ENCODE measurements at regions not wholly inside any gene's neighbourhood (a gene's known extent, or its start where the extent isn't known, plus 50 kb on each side); places are given as distances from the start of the nearest gene placed in this dataset.
"Not testable (repeated sequence)": the region's sequence is repeated elsewhere in the genome, so short reads cannot be mapped to it uniquely, and the experiment has no call there.

DNA sequence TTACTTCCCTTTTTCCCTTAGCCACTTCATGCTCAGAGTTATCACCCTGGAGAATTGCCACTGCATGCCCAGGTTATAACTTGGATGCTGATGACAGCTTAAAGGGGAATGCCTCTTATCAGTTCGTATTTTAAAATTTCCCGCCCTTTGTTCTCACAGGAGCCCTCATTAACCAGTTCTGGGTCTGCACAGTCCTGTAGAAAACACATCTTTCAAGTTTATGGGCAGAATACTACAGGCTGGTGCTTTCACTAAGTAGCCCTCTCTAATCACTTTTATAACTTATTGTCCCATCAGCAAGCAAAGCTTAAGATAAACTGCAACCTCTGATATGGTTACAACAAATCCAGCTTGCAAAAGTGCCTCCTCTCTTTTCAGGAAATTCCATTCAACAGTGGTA, 587.3 kb upstream of the UBE2E2 start:
- no peak for DNase-seq

DNA sequence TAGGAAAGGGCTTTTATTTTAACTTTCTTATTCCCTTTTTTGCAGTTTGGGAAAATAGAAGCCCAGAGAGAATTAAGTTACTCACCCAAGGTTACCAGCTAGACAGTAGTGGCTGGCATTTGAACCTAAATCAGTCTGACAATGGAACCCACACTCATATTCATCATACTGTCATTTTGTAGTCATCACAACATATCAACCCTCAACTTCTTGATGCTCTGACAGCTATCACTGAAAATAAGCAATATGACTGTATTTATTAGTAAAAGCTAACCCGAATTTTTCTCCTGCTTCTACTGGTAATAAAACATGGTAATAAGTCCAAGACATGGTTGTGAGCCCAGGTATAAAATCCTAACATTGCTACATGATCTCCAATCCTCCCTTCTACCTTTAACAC, 585.8 kb upstream of the UBE2E2 start:
- DNase-seq, result no peak

DNA sequence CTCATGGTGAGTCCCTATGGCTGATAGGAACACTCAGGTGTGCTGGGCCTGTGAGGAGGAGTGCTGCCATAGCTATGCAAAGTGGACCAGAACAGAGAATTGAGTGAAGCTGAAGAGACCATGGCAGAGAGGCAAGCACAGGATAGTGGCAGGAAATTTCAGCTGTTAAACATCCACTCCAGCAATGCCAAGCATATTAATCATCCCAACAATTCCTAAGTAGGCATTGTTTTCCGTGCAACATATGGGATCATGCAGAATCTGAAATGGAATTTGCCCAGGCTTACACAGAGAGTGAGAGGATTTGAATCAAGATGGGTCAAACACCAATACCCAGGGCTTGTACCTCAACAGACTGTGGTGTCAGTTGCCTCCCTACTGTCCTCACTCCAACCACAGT, 582.6 kb upstream of the UBE2E2 start:
- no peak for DNase-seq

DNA sequence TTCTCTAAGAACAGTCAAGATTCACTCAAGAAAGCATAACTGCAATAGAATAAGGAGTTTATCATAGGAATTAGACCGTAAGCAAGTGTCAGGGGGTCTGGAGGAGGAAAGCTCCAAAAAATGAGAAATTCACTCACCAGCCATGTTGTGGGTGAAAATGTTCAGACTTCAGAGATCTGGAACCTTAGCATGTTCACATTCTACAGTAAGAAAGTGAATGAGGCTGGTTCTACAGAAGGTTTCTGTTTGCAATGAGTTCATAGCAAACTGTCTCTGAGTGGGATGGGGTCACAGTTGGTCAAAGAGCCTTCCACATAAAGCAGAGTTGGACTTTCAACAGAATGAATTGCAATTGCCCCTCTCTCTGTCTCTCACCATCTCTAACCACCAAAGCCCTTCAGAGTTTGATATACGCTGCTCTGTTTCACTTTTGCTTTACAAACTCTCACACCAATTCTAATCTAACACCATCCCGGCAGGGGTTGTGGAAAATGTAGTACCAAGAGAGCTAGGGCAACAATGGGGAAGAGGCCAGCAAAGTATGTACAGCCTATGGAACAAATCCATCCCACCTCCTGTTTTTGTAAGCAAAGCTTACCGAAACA, 581.8 kb upstream of the UBE2E2 start:
- no peak for DNase-seq

DNA sequence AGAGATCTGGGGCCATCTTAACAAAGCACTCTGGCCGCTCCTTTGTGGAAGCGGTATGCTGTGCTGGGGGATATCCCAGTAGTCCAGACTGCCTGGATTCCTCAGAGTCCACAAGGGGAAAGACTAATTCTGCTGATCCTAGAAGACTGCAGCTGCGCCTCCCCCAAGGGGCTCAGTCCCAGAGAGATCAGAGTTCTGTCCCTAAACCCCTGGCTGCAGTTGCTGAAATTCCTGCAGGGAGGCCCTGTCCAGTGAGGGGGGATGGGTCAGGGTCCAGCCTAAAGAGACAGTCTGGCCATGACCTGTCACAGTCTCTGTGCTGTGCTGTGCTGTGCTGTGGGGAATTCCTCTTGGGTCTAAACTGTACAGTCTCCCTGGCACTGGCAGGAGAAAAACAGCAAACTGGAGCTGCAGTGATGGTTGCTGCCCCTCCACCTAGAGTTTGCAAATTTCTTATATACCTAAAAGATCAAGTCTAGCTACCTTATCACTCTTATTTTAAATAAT, 575.1 kb upstream of the UBE2E2 start:
- no peak for DNase-seq

GRCh38 chr3:22632536-22632935, 570.6 kb upstream of the UBE2E2 start:
- DNase-seq, result no peak

DNA sequence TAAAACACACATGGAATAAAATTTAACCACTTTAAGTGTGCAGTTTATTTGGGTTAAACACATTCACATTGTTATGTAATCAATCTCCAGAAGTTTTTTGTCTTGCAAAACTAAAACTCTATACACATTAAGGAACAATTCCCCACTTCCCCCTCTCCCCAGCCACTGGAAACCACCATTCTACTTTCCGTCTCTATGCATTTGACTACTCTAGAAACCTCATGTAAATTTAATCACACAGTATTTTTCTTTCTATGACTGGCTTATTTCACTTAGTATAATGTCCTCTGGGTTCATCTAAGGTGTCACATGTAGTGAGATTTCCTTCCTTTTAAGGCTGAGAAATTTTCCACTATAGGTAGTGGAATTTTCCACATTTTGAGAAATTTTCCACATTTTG, 568.7 kb upstream of the UBE2E2 start:
- DNase-seq, result no peak

DNA sequence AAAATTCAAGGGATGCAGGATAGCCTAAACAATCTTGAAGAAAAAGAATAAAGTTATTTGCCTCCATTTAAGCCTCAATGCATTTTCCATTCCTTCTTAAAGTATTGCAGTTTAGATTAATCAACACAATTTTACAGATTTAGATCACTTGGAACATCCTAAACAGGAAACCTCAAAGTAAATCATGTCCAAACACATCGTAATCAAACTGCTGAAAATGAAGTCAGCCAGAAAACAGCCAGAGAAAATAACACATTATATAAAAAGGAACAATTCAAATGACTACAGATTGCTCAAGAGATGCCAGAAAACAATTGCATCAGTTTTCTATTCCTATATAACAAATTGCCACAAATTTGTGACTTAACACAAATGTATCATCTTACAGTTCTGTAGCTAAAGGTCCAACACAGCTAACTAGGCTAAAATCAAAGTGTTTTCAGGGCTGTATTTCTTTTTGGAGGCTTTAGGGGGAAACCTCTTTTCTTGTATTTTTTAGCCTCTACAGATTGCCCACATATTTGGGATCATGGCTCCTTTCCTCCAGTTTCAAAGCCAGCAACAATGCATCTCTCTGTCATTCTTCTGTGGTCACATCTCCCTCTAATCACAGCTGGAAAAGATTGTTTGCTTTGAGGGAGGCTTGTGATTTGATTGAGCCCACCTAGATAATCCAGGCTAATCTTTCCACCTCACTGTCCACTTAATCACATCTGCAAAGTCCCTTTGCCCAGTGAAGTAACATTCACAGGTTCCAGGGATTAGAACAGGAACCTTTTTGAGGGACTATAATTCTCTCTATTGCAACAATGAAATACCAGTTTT, 543.3 kb upstream of the UBE2E2 start:
- no peak for DNase-seq

DNA sequence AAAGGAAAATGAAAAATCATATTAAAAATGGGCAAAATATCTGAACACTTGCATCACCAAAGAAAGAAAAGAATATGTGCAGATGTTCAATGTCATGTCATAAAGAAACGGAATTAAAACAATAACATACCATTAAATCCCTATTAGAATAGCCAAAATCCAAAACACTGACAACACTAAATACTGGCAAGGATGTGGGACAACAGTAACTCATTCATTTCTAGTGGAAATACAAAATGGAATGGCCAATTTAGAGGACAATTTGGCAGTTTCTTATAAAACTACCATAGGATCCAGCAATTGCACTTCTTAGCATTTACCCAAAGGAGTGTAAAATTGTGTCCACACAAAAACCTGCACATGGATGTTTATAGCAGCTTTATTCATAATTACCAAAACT, 542.5 kb upstream of the UBE2E2 start:
- DNase-seq, result no peak

- no peak for DNase-seq
Measured at GRCh38 chr3:22661121-22661700, 541.9 kb upstream of the UBE2E2 start.

DNA sequence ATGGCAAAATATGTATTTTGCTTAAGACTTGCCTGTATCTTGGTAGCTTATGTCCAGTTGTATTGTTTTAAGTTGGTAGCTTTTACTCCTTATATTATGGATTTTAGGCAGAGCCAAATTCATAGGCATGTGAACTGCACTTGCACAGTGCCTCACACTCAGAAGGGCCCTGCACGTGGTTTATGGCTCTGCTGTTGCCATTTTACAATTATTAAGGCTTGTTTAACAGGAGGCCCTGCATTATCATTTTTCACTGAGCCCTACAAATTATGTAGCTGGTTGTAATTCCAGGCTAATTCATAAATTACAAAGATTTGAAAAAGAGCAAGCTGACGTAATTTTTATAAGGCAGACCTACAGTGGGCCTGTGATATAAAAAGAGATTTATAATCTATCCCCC, 537.6 kb upstream of the UBE2E2 start:
- no peak for DNase-seq

- DNase-seq, result no peak
Measured at GRCh38 chr3:22666736-22667135, 536.4 kb upstream of the UBE2E2 start.

DNA sequence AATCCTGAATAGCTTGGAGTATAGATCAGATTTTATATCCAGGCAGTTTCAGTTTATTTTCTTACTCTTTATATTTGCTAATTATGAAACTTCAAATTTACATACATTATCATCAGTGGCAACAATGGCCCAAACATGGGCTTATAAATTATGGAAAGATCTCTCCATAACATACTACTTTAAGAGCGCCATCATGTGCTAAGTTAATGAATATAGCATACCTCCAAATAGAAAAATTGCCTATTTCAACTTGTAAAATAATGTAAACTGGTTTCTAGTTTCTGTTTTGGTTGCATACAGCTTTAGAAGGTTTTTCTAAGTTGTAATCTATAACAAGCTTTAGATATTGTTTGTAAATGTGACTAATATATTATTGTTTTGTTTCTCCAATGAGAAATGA, 531.3 kb upstream of the UBE2E2 start:
- DNase-seq, result no peak

GRCh38 chr3:22684739-22685138, 518.4 kb upstream of the UBE2E2 start:
- DNase-seq, result no peak

GRCh38 chr3:22685597-22685996, 517.5 kb upstream of the UBE2E2 start:
- DNase-seq, result no peak

DNA sequence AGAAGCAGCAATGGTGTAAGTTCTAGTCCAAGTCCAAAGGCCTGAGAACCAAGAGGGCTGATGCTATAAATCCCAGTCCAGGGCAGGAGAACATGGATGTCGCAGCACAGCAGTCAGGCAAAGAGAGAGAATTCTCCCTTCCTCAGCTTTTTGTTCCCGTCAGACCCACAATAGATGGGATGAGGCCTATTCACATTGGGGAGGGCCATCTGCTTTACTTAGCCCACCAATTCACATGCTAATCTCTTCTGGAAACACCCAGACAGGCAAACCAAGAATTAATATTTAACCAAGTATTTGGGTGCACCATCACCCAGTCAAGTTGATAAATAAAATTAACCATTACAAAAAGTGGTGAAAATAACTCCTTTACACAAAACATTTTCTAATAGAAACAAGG, 511.7 kb upstream of the UBE2E2 start:
- DNase-seq, result no peak

DNA sequence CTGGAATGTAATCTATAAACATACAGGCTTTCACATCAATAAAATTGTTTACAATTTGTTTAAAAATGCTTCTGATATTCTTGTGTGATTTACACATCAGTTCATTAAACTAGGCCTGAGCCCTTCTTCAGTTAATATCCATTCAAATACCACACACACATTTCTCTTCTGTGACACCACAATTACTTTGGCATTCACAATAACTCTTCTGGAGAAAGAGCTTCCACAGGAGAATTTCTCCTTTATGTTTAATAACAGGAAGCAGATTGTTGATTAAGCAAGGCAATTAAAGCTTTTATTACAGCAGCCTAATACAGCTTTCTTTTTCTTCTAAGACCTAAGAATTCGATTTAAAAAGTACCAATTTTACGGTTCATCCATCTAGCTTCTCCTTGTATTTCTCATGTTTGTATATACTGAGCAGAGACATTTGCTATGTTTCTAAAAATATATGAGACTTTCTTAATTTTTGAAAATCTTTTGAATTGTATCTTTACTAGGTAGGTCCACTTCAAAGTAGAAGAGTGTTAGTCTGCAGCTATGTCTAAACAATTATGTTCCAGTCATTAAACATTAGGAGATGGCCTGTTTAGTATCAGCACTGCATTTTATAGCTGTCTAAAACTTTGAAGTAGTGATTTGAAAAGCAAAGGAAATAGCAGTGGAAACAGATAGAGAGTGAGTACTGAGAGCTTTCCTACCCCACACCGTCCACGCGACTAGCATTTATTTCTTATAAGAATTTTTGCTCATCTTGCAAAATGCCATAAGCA, 511.1 kb upstream of the UBE2E2 start:
- no peak for DNase-seq

GRCh38 chr3:22700876-22701275, 502.3 kb upstream of the UBE2E2 start:
- no peak for DNase-seq

- no peak for DNase-seq
Measured at GRCh38 chr3:22704166-22704565, 499.0 kb upstream of the UBE2E2 start.

DNA sequence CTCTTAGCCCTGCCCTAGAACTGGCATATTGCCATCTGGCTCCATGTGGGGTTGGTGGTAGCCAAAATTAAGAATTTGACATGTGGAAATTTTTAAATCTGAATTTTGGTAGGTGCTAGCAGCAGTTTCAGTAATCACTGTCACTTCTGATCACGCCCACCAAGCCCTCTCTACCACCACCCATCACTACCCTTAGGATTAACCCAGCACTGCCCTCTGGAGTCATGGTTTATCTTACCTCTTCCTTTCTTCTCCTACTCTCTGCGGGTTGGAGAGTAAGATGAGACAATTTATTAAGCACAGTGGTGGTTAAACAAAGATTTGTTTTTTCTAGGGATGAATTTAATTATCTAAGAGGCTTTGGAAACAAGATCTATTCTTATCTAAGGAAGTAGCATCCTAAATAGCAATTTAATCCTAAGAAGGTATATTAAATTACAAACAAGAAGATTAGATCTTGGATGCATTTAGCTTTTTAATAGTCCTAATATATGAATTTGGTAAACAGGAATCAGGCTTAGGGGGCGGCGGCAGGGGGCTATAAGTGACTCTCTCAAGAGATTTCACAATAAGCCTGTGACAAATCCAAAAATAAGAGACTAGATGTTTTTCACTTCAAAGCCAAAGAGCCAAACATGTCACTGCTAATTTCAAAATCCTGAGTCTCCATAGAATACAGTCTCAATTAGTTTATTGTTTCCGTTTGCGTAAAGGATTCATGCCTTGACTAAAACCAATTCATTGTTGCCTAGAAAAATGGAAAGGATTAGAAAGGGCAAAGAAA, 498.4 kb upstream of the UBE2E2 start:
- no peak for DNase-seq

DNA sequence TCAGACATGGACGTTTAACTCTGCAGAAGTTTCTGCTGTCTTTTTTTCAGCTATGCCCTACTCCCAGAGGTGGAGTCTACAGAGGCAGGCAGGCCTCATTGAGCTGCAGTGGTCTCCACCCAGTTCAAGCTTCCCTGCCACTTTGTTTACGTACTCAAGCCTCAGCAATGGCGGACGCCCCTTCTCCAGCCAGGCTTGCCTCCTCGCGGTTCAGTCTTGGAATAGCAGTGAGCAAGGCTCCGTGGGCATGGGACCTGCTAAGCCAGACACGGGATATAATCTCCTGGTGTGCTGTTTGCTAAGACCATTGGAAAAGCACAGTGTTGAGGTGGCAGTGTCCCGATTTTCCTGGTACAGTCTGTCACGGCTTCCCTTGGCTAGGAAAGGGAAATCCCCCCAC, 496.2 kb upstream of the UBE2E2 start:
- not testable (repeated sequence) for DNase-seq

GRCh38 chr3:22713936-22714335, 489.2 kb upstream of the UBE2E2 start:
- DNase-seq, result no peak

DNA sequence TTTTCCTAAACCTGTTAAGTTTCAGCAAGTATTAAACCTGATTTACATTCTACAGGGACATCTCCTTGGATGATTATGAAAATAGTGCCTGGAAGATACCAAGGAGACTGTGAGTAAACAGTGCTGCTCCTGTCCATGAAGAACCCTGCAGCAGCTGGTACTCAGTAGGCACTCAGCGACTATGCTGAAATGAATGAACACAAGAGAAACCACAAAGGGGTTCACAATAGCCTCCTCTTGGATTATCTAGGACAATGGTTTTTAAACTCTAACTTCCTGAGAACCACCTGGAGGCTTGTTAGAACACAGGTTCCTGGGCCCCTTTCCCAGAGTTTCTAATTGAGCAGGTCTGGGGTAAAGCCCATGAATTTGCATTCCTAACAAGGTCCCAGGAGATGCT, 488.4 kb upstream of the UBE2E2 start:
- no peak for DNase-seq

Data from CD4-positive, alpha-beta T cell treated with Interleukin-12 subunit alpha and Interleukin-12 subunit beta, for 1 hour (primary cell).